ENCODE measurements at regions not wholly inside any gene's neighbourhood (a gene's known extent, or its start where the extent isn't known, plus 50 kb on each side); places are given as distances from the start of the nearest gene placed in this dataset.

GRCh38 chr12:83796531-83796930, 1109.8 kb downstream of the TMTC2 start:
- no peak overlapping the region for H3K27ac ChIP-seq
- TF ChIP-seq, protein P1, sequence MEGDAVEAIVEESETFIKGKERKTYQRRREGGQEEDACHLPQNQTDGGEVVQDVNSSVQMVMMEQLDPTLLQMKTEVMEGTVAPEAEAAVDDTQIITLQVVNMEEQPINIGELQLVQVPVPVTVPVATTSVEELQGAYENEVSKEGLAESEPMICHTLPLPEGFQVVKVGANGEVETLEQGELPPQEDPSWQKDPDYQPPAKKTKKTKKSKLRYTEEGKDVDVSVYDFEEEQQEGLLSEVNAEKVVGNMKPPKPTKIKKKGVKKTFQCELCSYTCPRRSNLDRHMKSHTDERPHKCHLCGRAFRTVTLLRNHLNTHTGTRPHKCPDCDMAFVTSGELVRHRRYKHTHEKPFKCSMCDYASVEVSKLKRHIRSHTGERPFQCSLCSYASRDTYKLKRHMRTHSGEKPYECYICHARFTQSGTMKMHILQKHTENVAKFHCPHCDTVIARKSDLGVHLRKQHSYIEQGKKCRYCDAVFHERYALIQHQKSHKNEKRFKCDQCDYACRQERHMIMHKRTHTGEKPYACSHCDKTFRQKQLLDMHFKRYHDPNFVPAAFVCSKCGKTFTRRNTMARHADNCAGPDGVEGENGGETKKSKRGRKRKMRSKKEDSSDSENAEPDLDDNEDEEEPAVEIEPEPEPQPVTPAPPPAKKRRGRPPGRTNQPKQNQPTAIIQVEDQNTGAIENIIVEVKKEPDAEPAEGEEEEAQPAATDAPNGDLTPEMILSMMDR (IDR thresholded peaks at IDR 0.05), result no peak
- DNase-seq (ENCODE audit: low spot score in 2 of 2), result no peak
- H3K4me3 ChIP-seq, result no peak overlapping the region
- intact Hi-C loops (cut with DNase I), result no loop called here
- H3K27me3 ChIP-seq, result no peaks in the 10 kb centered on the region
- H3K4me1 ChIP-seq, result no peaks in the 10 kb centered on the region
- H3K36me3 ChIP-seq, result no peaks in the 10 kb centered on the region
- no peaks in the 10 kb centered on the region for H3K9me3 ChIP-seq

- DNase-seq (ENCODE audit: low spot score in 2 of 2), result no peak
- no peaks in the 10 kb centered on the region for H3K36me3 ChIP-seq
- no peaks in the 10 kb centered on the region for H3K4me1 ChIP-seq
- H3K9me3 ChIP-seq, result no peaks in the 10 kb centered on the region
- no peaks in the 10 kb centered on the region for H3K27me3 ChIP-seq
- no peak overlapping the region for H3K4me3 ChIP-seq
- H3K27ac ChIP-seq, result no peak overlapping the region
- TF ChIP-seq, protein P1 (IDR thresholded peaks at IDR 0.05), result no peak
- intact Hi-C loops (cut with DNase I), result no loop called here
These were observed 1106.9 kb downstream of the TMTC2 start for GRCh38 chr12:83793616-83794015.

GRCh38 chr12:83784298-83784890, 1097.7 kb downstream of the TMTC2 start:
- Histone ChIP-seq H3K27ac (no peak overlapping the region), H3K36me3 (no peaks in the 10 kb centered on the region), H3K27me3 (no peaks in the 10 kb centered on the region), H3K4me1 (no peaks in the 10 kb centered on the region), H3K4me3 (no peak overlapping the region), H3K9me3 (no peaks in the 10 kb centered on the region)
- intact Hi-C loops (cut with DNase I), result no loop called here
- no peak for DNase-seq (ENCODE audit: low spot score in 2 of 2)
- TF ChIP-seq, protein P1 (IDR thresholded peaks at IDR 0.05), result no peak

DNA sequence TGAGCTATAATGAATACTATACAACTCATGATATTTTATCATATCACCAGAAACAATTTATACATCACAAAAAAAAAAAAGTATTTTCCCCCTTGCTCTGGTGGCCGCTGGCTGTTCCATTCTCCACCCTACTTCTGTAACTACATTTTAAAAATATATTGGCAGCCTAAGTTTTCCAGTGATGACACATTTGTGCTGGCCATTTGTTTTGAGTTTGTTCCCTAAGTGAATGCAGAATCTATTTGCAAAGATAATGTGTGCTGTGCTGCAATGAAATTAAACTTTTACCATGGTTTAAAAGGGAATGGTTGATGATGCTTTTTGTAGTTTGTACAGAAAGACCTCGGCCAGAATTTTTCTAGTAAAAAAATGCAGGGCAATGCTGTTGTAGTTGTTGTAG, 1092.8 kb downstream of the TMTC2 start:
- intact Hi-C loops (cut with DNase I), result no loop called here
- no peak overlapping the region for H3K27ac ChIP-seq
- no peaks in the 10 kb centered on the region for H3K9me3 ChIP-seq
- H3K4me1 ChIP-seq, result no peaks in the 10 kb centered on the region
- TF ChIP-seq, protein P1 (IDR thresholded peaks at IDR 0.05), result no peak
- H3K27me3 ChIP-seq, result no peaks in the 10 kb centered on the region
- no peak overlapping the region for H3K4me3 ChIP-seq
- DNase-seq (ENCODE audit: low spot score in 2 of 2), result no peak
- H3K36me3 ChIP-seq, result no peaks in the 10 kb centered on the region

- intact Hi-C loops (cut with DNase I), result no loop called here
- no peak for DNase-seq (ENCODE audit: low spot score in 2 of 2)
- Histone ChIP-seq H3K27me3 (no peaks in the 10 kb centered on the region), H3K4me1 (no peaks in the 10 kb centered on the region), H3K9me3 (no peaks in the 10 kb centered on the region), H3K27ac (no peak overlapping the region), H3K36me3 (no peaks in the 10 kb centered on the region), H3K4me3 (no peak overlapping the region)
- TF ChIP-seq, protein P1 (IDR thresholded peaks at IDR 0.05), result no peak
These were observed 1082.4 kb downstream of the TMTC2 start for GRCh38 chr12:83769151-83769550.

GRCh38 chr12:83767723-83768122, 1081.0 kb downstream of the TMTC2 start:
- no peaks in the 10 kb centered on the region for H3K27me3 ChIP-seq
- H3K36me3 ChIP-seq, result no peaks in the 10 kb centered on the region
- no peak for DNase-seq (ENCODE audit: low spot score in 2 of 2)
- no peaks in the 10 kb centered on the region for H3K4me1 ChIP-seq
- intact Hi-C loops (cut with DNase I), result no loop called here
- TF ChIP-seq, protein P1 (IDR thresholded peaks at IDR 0.05), result no peak
- H3K4me3 ChIP-seq, result no peak overlapping the region
- no peak overlapping the region for H3K27ac ChIP-seq
- no peaks in the 10 kb centered on the region for H3K9me3 ChIP-seq

Measured in ascending aorta (tissue), 2 donors.